ENCODE measurements at regions not wholly inside any gene's neighbourhood (a gene's known extent, or its start where the extent isn't known, plus 50 kb on each side); places are given as distances from the start of the nearest gene placed in this dataset.

DNA sequence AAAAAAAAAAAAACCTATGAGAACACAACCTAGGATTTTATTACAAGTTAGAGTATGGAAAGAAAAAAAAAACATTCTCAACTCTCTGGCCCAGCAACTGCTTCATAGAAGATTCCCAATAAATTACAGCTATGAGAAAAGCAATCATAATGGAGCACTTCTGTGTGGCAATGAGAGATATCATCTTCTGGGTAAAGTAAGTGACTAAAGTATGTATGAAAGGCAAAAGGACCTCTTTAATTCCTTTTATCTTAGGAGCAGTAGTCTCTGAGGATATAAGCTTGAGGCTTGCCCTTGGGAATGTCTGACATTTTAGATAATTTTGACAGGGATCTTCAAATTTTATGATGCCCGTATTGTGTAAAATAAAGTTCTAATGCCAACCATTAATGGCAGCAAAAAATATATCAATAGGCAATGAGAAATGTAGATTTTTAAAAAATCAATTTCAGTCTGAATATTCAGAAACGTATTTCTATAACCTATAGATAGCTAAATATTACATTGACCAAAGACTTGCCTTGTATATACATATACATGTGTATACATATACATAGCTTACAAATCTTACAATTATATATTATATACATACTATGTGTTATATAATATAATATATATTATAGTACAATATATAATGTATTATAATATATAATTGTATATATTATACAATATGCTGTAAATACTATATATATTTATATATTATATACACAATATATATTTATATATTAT lies 823.9 kb upstream of the SLITRK1 start:
- Histone ChIP-seq H3K9me3 (replicated peaks; ENCODE audit: control insufficient read depth, insufficient read depth, low read length) (no peaks in the 10 kb centered on the region), H3K27ac (ENCODE audit: control insufficient read depth, insufficient read depth) (no peak overlapping the region), H3K4me3 (no peak overlapping the region), H3K79me2 (ENCODE audit: control insufficient read depth, insufficient read depth, low read length) (no peaks in the 10 kb centered on the region), H3K9ac (ENCODE audit: control insufficient read depth, insufficient read depth, low read length) (no peak overlapping the region), H3K4me1 (ENCODE audit: control insufficient read depth, insufficient read depth, low read length) (no peaks in the 10 kb centered on the region), H2AFZ (ENCODE audit: control insufficient read depth, low read depth, low read length) (no peak overlapping the region), H3K27me3 (replicated peaks in 1 of 2; ENCODE audit: control insufficient read depth in 2 of 2, insufficient read depth in 2 of 2, low read length in 1 of 2) (no peaks in the 10 kb centered on the region), H4K20me1 (ENCODE audit: control insufficient read depth, insufficient read depth) (no peaks in the 10 kb centered on the region), H3K4me2 (ENCODE audit: control insufficient read depth, insufficient read depth) (no peak overlapping the region), H3K36me3 (ENCODE audit: control insufficient read depth in 2 of 2, insufficient read depth in 2 of 2, low read length in 1 of 2) (no peaks in the 10 kb centered on the region)
- ChIA-PET RAD21 (ENCODE audit: unreplicated experiment) (no interaction called here), SMC1A (ENCODE audit: uncharacterized antibody, unreplicated experiment) (no interaction called here), CTCF (no interaction called here), POLR2A (no interaction called here)
- no peak for DNase-seq (ENCODE audit: low read depth, low spot score)
- intact Hi-C loops (cut with micrococcal nuclease; ENCODE audit: unreplicated experiment), result no loop called here
- TF ChIP-seq BACH1 (IDR thresholded peaks at IDR 0.05; ENCODE audit: borderline replicate concordance), result no peak
- no peak for TF ChIP-seq EGR1 (IDR thresholded peaks at IDR 0.05; ENCODE audit: borderline replicate concordance in 1 of 2, low read depth in 2 of 2, low read length in 2 of 2)
- TF ChIP-seq KDM1A (IDR thresholded peaks at IDR 0.05; ENCODE audit: borderline replicate concordance), result no peak
- no peak for TF ChIP-seq NBN (IDR thresholded peaks at IDR 0.05)
- TF ChIP-seq, protein P1, sequence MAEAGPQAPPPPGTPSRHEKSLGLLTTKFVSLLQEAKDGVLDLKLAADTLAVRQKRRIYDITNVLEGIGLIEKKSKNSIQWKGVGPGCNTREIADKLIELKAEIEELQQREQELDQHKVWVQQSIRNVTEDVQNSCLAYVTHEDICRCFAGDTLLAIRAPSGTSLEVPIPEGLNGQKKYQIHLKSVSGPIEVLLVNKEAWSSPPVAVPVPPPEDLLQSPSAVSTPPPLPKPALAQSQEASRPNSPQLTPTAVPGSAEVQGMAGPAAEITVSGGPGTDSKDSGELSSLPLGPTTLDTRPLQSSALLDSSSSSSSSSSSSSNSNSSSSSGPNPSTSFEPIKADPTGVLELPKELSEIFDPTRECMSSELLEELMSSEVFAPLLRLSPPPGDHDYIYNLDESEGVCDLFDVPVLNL (IDR thresholded peaks at IDR 0.05; ENCODE audit: low read depth, low read length), result no peak
- TF ChIP-seq, protein P2, sequence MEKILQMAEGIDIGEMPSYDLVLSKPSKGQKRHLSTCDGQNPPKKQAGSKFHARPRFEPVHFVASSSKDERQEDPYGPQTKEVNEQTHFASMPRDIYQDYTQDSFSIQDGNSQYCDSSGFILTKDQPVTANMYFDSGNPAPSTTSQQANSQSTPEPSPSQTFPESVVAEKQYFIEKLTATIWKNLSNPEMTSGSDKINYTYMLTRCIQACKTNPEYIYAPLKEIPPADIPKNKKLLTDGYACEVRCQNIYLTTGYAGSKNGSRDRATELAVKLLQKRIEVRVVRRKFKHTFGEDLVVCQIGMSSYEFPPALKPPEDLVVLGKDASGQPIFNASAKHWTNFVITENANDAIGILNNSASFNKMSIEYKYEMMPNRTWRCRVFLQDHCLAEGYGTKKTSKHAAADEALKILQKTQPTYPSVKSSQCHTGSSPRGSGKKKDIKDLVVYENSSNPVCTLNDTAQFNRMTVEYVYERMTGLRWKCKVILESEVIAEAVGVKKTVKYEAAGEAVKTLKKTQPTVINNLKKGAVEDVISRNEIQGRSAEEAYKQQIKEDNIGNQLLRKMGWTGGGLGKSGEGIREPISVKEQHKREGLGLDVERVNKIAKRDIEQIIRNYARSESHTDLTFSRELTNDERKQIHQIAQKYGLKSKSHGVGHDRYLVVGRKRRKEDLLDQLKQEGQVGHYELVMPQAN (conservative IDR thresholded peaks at IDR 0.05), result no peak
- TF ChIP-seq, protein P3, sequence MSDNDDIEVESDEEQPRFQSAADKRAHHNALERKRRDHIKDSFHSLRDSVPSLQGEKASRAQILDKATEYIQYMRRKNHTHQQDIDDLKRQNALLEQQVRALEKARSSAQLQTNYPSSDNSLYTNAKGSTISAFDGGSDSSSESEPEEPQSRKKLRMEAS (IDR thresholded peaks at IDR 0.05; ENCODE audit: low read depth, low read length), result no peak
- no peak for TF ChIP-seq BMI1 (IDR thresholded peaks at IDR 0.05; ENCODE audit: borderline replicate concordance)
- TF ChIP-seq HDAC2 (IDR thresholded peaks at IDR 0.05), result no peak
- TF ChIP-seq RBBP5 (conservative IDR thresholded peaks at IDR 0.05), result no peak
- no peak for TF ChIP-seq CHD2 (IDR thresholded peaks at IDR 0.05; ENCODE audit: borderline replicate concordance, low read depth, low read length)
- no peak for TF ChIP-seq ETV6 (conservative IDR thresholded peaks at IDR 0.05 in 1 of 2, IDR thresholded peaks at IDR 0.05 in 1 of 2; ENCODE audit: borderline replicate concordance in 1 of 2, low read depth in 1 of 2)
- TF ChIP-seq, protein P4, sequence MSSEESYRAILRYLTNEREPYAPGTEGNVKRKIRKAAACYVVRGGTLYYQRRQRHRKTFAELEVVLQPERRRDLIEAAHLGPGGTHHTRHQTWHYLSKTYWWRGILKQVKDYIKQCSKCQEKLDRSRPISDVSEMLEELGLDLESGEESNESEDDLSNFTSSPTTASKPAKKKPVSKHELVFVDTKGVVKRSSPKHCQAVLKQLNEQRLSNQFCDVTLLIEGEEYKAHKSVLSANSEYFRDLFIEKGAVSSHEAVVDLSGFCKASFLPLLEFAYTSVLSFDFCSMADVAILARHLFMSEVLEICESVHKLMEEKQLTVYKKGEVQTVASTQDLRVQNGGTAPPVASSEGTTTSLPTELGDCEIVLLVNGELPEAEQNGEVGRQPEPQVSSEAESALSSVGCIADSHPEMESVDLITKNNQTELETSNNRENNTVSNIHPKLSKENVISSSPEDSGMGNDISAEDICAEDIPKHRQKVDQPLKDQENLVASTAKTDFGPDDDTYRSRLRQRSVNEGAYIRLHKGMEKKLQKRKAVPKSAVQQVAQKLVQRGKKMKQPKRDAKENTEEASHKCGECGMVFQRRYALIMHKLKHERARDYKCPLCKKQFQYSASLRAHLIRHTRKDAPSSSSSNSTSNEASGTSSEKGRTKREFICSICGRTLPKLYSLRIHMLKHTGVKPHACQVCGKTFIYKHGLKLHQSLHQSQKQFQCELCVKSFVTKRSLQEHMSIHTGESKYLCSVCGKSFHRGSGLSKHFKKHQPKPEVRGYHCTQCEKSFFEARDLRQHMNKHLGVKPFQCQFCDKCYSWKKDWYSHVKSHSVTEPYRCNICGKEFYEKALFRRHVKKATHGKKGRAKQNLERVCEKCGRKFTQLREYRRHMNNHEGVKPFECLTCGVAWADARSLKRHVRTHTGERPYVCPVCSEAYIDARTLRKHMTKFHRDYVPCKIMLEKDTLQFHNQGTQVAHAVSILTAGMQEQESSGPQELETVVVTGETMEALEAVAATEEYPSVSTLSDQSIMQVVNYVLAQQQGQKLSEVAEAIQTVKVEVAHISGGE (CRISPR knock-in tag; IDR thresholded peaks at IDR 0.05), result no peak
- TF ChIP-seq, protein P5, sequence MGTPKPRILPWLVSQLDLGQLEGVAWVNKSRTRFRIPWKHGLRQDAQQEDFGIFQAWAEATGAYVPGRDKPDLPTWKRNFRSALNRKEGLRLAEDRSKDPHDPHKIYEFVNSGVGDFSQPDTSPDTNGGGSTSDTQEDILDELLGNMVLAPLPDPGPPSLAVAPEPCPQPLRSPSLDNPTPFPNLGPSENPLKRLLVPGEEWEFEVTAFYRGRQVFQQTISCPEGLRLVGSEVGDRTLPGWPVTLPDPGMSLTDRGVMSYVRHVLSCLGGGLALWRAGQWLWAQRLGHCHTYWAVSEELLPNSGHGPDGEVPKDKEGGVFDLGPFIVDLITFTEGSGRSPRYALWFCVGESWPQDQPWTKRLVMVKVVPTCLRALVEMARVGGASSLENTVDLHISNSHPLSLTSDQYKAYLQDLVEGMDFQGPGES (IDR thresholded peaks at IDR 0.05), result no peak
- TF ChIP-seq ZNF384 (IDR thresholded peaks at IDR 0.05; ENCODE audit: borderline replicate concordance, low read depth, low read length), result no peak
- no peak for TF ChIP-seq POLR2A (IDR thresholded peaks at IDR 0.05; ENCODE audit: low read depth, low read length)
- TF ChIP-seq ATF7 (IDR thresholded peaks at IDR 0.05; ENCODE audit: low read depth), result no peak
- ATAC-seq, result no peak
- WGBS (ENCODE audit: insufficient coverage, insufficient replicate concordance, low lambda C conversion rate, missing lambda C conversion rate), result 46% methylated on average over 2 of the region's 2 CpGs
- BruUV-seq (replicated peaks), result no TSS peak
- in situ Hi-C loops (cut with MboI), result no loop called here
- FAIRE-seq, result no peak
